ENCODE measurements at regions not wholly inside any gene's neighbourhood (a gene's known extent, or its start where the extent isn't known, plus 50 kb on each side); places are given as distances from the start of the nearest gene placed in this dataset.

GRCh38 chr12:19884021-19884492, 444.8 kb downstream of the AEBP2 start:
- no peak for DNase-seq

- DNase-seq, result no peak
These were observed 446.0 kb downstream of the AEBP2 start for GRCh38 chr12:19885093-19885812.

- DNase-seq, result no peak
These were observed 446.8 kb downstream of the AEBP2 start for GRCh38 chr12:19886065-19886464.

DNA sequence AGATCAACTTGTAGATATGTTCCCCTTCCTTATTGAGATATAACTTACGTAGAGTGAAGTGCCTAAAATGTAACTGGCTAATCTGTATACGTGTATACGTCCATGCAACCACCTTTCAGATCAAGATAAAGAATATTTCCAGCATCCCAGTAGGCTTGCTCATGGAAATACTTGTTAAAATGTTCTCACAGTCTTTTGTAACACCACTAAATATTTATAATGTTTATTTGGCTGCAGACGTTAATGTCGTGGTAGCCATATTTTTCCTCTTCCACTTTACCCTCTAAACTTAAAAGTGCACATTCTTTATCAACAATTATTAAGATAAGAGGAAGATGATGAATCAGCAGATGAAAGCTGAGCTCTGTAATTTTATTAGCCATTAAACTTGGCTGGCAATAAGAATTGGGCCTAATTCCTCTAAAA, 447.4 kb downstream of the AEBP2 start:
- DNase-seq, result no peak

- DNase-seq, result no peak
These were observed 450.7 kb downstream of the AEBP2 start for GRCh38 chr12:19890024-19890423.

DNA sequence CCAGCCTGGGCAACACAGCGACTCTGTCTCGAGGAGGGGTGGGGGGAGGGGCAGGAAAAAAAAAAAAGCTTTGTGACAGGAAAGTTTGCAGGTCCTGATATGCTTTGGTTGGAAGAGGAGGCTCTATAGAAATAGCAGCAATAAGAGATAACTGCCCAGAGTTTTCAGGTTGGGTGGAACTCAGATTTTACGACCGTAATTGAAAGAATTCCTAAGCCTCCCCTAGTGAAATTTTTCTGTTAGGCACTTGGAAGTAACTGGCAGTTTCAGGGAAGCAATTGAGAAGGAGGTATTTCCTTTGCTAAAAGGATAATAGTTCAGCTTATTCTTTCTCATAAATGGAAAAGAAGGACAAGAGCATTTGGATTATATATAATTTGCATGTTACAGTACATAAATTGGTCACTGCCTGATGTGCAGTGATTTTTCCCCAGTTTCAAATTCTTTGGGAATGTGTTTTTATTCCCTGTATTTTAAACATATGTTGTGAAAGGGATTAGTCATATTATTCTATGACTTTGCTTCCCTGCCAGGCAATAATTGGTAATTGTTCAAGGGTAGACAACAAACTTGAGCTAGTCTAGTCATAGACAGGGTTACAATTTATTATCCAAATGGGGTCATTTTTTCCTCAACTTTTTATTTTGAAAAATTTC, 452.8 kb downstream of the AEBP2 start:
- no peak for DNase-seq

DNA sequence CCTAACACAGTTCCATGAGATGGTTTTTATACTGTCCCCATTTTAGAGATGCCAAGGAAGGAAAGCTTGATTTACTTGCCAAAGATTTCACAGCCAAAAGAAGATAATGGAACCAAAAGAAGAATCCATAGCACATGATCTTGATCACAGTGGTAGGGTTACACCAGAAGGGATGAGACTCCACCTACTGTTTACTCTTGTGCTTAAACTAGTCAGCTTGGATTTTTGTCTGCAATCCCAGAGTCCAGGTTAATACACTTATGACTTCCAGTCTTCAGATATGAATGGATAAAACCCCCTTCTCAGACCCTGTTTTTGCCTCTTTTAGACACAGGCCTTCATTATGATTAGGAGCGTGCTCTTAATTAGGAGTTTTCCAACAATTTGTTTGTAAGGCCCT, 454.2 kb downstream of the AEBP2 start:
- no peak for DNase-seq

GRCh38 chr12:19894050-19894449, 454.8 kb downstream of the AEBP2 start:
- DNase-seq, result no peak

GRCh38 chr12:19894803-19895202, 455.5 kb downstream of the AEBP2 start:
- no peak for DNase-seq

DNA sequence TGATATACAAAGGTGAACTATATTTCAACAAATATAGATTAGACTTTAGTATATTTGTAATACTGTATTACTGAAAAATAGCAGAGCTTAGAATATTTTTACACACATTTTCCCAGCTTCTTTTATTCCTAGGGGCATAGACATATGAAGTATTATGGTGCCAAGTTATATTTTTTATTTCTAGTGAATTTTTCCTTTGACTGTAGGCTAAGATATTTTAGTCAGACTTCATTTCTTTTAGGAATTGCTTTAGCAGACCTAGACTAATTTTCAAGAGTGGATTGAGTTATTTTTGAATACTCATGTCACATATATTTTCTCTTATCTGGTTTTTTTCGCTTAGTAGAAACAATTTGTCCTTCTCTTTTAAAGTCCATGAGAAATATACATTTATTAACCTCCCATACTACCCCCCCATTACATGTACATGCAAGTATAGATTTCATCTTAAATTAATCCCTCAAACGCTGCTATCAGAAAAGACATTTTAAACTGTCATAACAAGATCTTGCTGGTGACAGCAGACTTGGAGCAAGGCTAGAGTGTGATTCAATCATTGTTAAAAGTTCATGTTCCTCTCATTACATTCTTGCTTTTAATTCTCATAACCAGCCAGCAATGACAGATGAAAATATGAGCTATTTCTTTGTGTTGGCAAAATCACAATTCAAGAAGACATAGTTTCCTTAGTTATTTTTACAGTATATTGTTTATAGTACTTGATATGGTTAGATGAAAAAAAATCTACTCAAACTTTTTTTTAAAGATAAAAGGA, 456.1 kb downstream of the AEBP2 start:
- no peak for DNase-seq

- no peak for DNase-seq
These were observed 456.7 kb downstream of the AEBP2 start for GRCh38 chr12:19896041-19896440.

GRCh38 chr12:19896534-19896933, 457.2 kb downstream of the AEBP2 start:
- no peak for DNase-seq

DNA sequence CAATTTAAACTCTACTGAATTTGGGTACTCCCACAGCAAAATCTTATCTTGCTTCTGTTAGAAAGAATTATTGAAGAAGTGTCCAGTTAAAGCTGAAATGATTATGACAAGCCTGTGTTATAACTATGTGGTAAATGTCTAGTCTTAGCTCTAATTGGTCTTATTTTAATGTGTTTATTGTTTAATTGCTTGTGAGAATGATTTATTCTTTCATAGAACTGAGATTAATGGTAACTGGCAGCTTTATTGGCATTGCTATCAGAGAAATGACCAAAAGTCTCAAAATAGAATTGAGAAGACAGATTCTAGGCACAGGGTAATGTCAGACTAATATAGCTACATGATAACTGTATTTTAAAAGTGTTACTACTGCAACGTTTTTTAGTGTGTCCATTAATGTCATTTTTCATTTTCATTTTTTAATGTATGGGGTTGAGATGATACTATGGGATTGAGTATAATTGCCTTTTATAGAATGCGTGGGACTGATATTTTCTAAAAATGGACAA, 458.7 kb downstream of the AEBP2 start:
- DNase-seq, result no peak

DNA sequence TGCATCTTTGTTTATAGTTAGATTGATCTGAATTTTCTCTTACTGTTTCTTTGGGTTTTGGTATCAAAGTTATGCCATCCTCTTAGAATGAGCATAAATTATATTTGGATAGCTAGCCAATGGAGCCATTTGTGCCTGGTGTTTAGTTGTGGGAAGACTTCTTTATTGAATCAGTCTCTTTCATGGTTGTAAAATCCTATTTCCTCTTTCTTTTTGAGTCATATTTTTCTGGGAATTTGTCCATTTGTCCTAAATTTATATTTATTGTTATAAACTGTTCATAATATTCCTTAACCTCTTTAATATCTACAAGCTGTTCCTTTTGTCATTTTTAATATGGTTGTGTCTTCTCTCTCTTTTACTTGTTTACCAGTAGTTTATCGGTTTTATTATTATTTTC, 462.5 kb downstream of the AEBP2 start:
- DNase-seq, result no peak

GRCh38 chr12:19904819-19905218, 463.5 kb upstream of the PDE3A start:
- no peak for DNase-seq

DNA sequence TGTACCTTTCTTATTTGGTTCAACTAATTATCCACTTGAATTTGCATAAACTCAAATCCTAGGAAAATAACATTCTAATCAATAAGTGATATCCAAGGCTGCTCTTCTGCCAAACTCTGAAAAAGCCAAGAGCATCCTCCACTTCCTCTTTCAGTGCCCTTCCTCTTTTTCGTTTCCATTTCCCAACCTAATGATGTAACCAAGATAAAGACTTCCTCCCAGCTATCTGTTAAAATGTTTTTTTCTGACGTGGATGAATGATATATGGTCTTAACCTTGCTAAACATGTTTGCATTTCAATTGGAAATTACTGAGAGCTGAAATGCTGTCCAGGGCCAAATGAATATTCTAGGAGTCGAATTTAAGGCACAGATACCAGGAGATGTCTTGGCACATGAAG, 459.5 kb upstream of the PDE3A start:
- no peak for DNase-seq

- no peak for DNase-seq
These were observed 458.9 kb upstream of the PDE3A start for GRCh38 chr12:19909418-19909817.

GRCh38 chr12:19910681-19911080, 457.7 kb upstream of the PDE3A start:
- DNase-seq, result no peak

DNA sequence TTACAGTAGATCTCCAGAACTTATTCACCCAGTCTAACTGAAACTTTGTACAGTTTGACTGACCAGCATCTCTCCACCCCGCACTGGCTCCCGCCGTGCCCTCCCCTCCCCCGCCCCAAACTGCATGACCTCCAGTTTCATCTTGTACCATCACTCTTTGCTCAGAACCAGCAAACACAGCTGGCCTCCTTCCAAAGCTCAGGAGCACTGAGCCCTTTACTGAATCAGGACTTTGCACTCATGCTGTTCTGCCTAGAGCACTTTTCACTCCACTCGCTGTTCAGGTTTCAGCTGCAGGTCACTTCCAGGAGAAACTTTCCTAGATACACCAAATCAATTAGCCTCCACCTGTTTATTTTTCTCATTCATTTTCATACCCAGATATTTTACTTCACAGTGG, 455.3 kb upstream of the PDE3A start:
- DNase-seq, result no peak

DNA sequence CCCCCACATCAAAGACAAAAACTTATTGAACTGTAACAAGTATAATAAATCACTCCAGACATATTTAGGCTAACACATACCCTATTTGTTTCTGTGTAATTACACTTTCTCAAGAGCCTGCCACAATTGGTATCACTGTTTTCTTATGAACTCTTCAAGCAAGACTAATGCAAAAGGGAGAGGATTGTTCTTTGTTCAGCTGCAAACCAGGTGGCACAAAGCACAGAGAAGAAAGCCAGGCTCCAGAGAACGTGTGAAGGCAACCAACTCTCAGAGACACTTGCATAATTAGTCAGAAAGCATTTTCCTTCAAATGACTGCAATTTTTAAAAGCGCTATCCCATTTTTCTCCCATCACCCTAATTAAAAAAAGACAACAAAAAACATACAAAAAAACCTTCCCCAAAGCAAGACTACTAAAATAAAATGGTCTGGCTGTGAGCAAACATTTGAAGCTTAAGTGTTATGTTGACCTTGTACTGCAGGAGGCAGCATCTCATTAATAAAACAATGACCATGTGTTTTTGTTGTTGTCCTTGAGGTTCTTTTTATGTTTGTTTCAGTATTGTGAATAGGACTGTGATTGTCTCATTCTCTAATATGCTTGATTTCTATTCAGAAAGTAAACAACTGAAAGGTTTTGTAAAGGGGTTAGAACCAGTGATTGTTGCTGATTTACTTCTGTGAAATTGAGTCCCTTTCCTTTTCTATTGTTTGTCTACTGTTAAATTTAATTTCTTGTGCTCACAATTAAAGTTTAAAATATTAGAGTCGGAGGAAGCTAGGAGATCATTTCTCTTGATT, 452.7 kb upstream of the PDE3A start:
- DNase-seq, result no peak

DNA sequence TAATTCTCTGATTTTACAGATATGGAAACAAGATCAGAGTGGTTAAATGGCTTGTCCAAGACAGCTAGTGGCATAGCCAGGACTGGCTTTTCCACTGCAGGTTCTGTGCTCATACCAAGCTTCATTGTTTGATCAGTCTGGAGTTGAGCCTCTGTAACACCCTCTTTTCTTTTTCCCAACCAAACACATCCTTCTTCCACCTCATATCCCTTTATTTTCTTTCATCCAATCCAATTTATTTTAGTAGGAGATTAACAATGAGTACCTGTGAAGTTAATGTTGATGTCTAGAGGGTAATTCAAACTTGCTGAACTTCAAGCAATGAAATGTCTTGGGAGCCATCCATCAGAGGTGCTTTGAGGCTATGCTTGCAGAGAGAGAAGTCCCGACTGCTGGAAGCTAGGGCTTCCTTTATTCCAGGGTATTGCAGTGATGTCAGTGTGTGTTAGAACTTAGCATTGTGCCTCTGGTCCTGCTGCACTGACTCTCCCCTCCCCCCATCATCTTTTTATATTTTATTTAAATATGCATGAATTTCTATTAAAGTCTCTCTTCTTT, 452.1 kb upstream of the PDE3A start:
- DNase-seq, result no peak

DNA sequence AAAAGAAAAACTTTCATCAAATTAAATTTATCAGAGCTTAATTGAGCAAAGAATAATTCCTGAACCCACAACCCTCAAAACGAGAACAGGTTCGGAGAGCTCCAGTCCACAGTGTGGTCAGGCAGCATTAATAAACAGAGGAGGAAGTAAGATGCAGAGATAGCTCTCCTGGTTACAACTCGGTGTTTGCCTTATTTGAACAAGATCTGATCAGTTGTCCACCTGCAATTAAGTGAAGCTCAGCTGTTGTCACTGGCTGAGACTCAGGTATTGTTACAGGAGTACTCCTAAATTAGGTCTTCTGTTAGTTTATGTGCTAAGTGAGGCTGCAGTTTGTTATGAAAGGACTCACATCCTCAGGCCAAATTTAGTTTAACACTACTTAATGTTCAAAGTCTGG, 451.4 kb upstream of the PDE3A start:
- no peak for DNase-seq

All from stimulated activated CD4-positive, alpha-beta T cell treated with anti-CD3 and anti-CD28 coated beads, Interleukin-2, amount 100 ng/mL, for 24 hours (primary cell).